BLaER1 (cell line): ENCODE measurements at regions not wholly inside any gene's neighbourhood (a gene's known extent, or its start where the extent isn't known, plus 50 kb on each side); places are given as distances from the start of the nearest gene placed in this dataset.
"Not testable (repeated sequence)": the region's sequence is repeated elsewhere in the genome, so short reads cannot be mapped to it uniquely, and the experiment has no call there.

ENCODE experiments used
- H3K27ac ChIP-seq: shearing (Covaris generic); formaldehyde crosslinking; 2 replicates; pipeline ENCODE4 v1.8.1; 2022
- H3K27me3 ChIP-seq: shearing (Covaris generic); formaldehyde crosslinking; 2 replicates; pipeline ENCODE4 v1.8.1; 2022
- H3K36me3 ChIP-seq: shearing (Covaris generic); formaldehyde crosslinking; 2 replicates; pipeline ENCODE4 v1.8.1; 2022
- H3K4me1 ChIP-seq: shearing (Covaris generic); formaldehyde crosslinking; 2 replicates; pipeline ENCODE4 v1.8.1; 2022
- H3K4me2 ChIP-seq: shearing (Covaris generic); formaldehyde crosslinking; 2 replicates; pipeline ENCODE4 v1.8.1; 2022
- H3K4me3 ChIP-seq: shearing (Covaris generic); formaldehyde crosslinking; 2 replicates; pipeline ENCODE4 v1.8.1; 2022
- H3K9ac ChIP-seq: shearing (Covaris generic); formaldehyde crosslinking; 2 replicates; pipeline ENCODE4 v1.8.1; 2022
- H3K9me3 ChIP-seq: shearing (Covaris generic); formaldehyde crosslinking; 2 replicates; pipeline ENCODE4 v1.8.1; 2022
- H4K20me1 ChIP-seq: shearing (Covaris generic); formaldehyde crosslinking; 2 replicates; pipeline ENCODE4 v1.8.1; 2022
- Cebpa-rat ChIP-seq: shearing (Covaris generic); IDR thresholded peaks from 2 replicates; pipeline ENCODE4 v1.8.1; 2022

GRCh38 chr14:45650754-45651153 is 397.8 kb upstream of the MIS18BP1 start:
- Histone ChIP-seq H4K20me1 (no peaks in the 10 kb centered on the region), H3K27ac (no peak overlapping the region), H3K4me2 (no peak overlapping the region), H3K4me1 (no peaks in the 10 kb centered on the region), H3K36me3 (no peaks in the 10 kb centered on the region), H3K9ac (no peak overlapping the region), H3K9me3 (no peaks in the 10 kb centered on the region), H3K27me3 (no peaks in the 10 kb centered on the region), H3K4me3 (no peak overlapping the region)
- no peak for TF ChIP-seq Cebpa-rat

GRCh38 chr14:45649051-45649450 is 396.0 kb upstream of the MIS18BP1 start:
- no peak for TF ChIP-seq Cebpa-rat
- H3K9me3 ChIP-seq: no peaks in the 10 kb centered on the region
- no peaks in the 10 kb centered on the region for H3K27me3 ChIP-seq
- H3K36me3 ChIP-seq: no peaks in the 10 kb centered on the region
- no peaks in the 10 kb centered on the region for H3K4me1 ChIP-seq
- no peak overlapping the region for H3K9ac ChIP-seq
- H3K4me2 ChIP-seq: no peak overlapping the region
- H3K4me3 ChIP-seq: no peak overlapping the region
- no peaks in the 10 kb centered on the region for H4K20me1 ChIP-seq
- no peak overlapping the region for H3K27ac ChIP-seq

DNA sequence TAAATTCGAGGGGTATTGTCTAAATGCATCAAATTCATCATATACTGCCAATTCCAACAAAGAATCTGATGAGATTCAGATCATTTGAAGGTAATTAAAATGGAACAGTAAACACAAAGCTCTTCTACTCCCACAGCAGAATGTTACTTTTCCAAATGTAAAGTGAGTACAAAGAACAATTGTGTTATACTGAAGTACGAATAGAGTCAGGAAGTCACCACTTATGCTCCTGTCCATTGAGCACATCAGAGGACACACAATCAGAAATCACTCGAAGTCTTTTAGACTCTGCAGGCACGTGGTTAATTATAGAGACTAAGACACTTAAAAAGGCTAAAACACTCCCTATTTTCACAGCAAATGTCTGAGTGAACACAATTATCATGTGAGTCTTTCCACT is 388.5 kb upstream of the MIS18BP1 start:
- H3K36me3 ChIP-seq: no peaks in the 10 kb centered on the region
- no peaks in the 10 kb centered on the region for H4K20me1 ChIP-seq
- H3K4me3 ChIP-seq: no peak overlapping the region
- no peaks in the 10 kb centered on the region for H3K27me3 ChIP-seq
- no peaks in the 10 kb centered on the region for H3K9me3 ChIP-seq
- no peaks in the 10 kb centered on the region for H3K4me1 ChIP-seq
- H3K4me2 ChIP-seq: no peak overlapping the region
- TF ChIP-seq Cebpa-rat: no peak
- H3K9ac ChIP-seq: no peak overlapping the region
- H3K27ac ChIP-seq: no peak overlapping the region

- H3K27me3 ChIP-seq, H3K36me3 ChIP-seq, H3K9me3 ChIP-seq, H3K4me2 ChIP-seq, H3K4me1 ChIP-seq, H4K20me1 ChIP-seq, H3K9ac ChIP-seq, H3K4me3 ChIP-seq, H3K27ac ChIP-seq: not testable (repeated sequence)
These were observed 381.8 kb upstream of the MIS18BP1 start for GRCh38 chr14:45634651-45635441.

DNA sequence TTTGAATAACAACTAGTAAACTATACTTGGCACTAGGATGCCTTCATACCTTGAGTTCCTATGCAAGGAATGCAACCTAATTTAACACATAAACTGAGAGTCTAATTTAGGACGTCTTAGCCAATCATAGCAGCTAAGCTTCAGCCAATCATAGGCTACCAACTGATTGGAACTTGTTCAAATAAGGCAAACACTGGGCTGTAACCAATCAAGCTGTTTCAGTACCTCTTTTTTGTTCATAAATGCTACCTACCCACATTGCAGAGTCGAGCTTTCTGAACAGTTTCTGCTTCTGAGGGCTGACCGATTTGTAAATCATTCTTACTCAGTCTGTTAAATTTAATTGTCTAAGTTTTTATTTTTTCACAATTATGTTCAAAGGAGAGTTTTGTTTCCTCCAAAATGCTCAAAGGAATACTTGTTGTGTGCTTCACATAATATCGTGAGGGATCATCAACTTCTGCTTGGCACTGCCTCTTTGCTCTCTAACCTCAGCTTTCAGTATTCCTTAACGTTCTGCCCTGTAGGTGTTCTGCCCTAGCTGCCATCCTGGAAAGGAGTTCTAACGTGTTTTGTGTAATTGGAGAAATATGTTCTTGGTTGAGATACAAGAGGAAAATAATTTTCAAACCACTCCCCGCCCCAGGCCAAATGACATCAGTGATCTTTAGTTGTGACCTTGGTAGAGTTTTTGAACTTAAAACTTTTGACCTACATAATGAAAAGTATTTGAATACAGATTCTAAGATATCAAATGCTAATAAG is 380.4 kb upstream of the MIS18BP1 start:
- TF ChIP-seq Cebpa-rat: no peak
- Histone ChIP-seq H3K4me2 (no peak overlapping the region), H3K27ac (no peak overlapping the region), H3K27me3 (no peaks in the 10 kb centered on the region), H3K9me3 (peaks cover 9% of the 10 kb centered on the region), H3K4me1 (no peaks in the 10 kb centered on the region), H3K36me3 (no peaks in the 10 kb centered on the region), H3K9ac (no peak overlapping the region), H3K4me3 (no peak overlapping the region), H4K20me1 (no peaks in the 10 kb centered on the region)

DNA sequence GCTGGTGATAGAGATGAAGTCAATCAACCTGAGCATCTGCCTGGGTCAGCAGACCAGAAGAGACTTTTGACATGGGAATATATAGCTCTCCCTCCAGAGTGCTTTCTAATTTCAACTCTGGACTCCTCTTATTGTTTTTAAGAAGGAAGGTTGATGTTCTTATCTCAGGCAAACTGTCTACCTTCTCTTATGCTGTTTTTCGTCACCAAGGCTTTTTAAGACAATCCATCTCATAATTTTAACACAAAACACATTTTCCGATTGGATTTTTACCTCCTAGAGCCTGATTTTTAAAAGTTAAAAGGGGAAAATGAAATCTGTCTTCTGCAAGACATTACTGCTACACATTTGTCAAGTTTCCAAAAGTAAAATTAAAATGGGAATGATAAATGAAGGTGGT is 368.7 kb upstream of the MIS18BP1 start:
- no peak overlapping the region for H3K4me2 ChIP-seq
- H4K20me1 ChIP-seq: no peaks in the 10 kb centered on the region
- no peak overlapping the region for H3K27ac ChIP-seq
- no peaks in the 10 kb centered on the region for H3K36me3 ChIP-seq
- no peak for TF ChIP-seq Cebpa-rat
- H3K27me3 ChIP-seq: no peaks in the 10 kb centered on the region
- H3K9ac ChIP-seq: no peak overlapping the region
- H3K4me1 ChIP-seq: no peaks in the 10 kb centered on the region
- H3K9me3 ChIP-seq: no peaks in the 10 kb centered on the region
- no peak overlapping the region for H3K4me3 ChIP-seq

DNA sequence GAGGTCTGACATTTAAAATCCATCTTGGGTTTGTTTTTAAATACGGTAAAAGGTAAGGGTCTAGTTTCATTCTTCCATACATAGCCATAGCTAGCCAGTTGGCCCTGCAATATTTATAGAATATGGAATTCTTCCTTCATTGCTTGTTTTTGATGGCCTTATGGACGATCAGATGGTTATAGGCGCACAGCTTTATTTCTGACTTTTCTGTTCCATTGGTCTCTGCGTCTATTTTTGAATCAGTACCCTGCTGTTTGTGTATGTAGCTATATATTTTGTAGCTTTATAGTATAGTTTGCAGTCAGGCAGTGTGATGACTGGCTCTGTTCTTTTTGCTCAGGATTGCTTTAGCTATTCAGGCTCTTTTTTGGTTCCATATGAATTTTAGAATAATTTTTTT is 366.8 kb upstream of the MIS18BP1 start:
- H3K9me3 ChIP-seq: no peaks in the 10 kb centered on the region
- H3K4me3 ChIP-seq: no peak overlapping the region
- no peaks in the 10 kb centered on the region for H3K27me3 ChIP-seq
- H3K36me3 ChIP-seq: no peaks in the 10 kb centered on the region
- no peak overlapping the region for H3K4me2 ChIP-seq
- no peaks in the 10 kb centered on the region for H4K20me1 ChIP-seq
- TF ChIP-seq Cebpa-rat: no peak
- H3K4me1 ChIP-seq: no peaks in the 10 kb centered on the region
- H3K27ac ChIP-seq: no peak overlapping the region
- H3K9ac ChIP-seq: no peak overlapping the region

DNA sequence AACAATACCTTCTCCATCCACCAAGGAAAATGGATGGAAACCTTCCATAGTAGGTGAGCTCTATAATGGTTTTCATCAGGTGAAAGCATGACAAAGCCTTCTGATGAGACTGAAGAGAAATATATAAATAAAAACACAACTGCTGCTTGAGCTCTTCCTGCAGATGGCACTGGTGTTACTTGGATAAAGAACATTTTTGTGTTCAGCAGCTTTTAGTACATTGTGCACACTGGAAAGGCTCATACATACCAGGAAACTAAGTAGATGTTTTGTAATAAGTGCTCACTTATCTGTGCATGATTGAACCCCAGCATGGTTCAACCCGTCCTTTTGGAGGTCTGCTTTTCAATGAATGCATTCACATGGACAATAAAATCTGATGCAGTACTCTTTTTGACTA is 357.3 kb upstream of the MIS18BP1 start:
- H4K20me1 ChIP-seq: no peaks in the 10 kb centered on the region

GRCh38 chr14:45587142-45587541 is 334.1 kb upstream of the MIS18BP1 start:
- no peak overlapping the region for H3K27ac ChIP-seq
- no peaks in the 10 kb centered on the region for H3K4me1 ChIP-seq
- no peak for TF ChIP-seq Cebpa-rat
- H3K4me2 ChIP-seq: no peak overlapping the region
- no peaks in the 10 kb centered on the region for H3K36me3 ChIP-seq
- no peak overlapping the region for H3K9ac ChIP-seq
- no peak overlapping the region for H3K4me3 ChIP-seq
- H3K27me3 ChIP-seq: 0 out of 2 replicates have a peak, but pooled peaks cover 3% of the 10 kb centered on the region
- H3K9me3 ChIP-seq: no peaks in the 10 kb centered on the region
- no peaks in the 10 kb centered on the region for H4K20me1 ChIP-seq

More for the DNA sequence above, 357.3 kb upstream of the MIS18BP1 start:
- no peaks in the 10 kb centered on the region for H3K9me3 ChIP-seq
- no peaks in the 10 kb centered on the region for H3K36me3 ChIP-seq
- H3K4me2 ChIP-seq: no peak overlapping the region
- TF ChIP-seq Cebpa-rat: no peak
- no peak overlapping the region for H3K9ac ChIP-seq
- H3K4me3 ChIP-seq: no peak overlapping the region
- no peaks in the 10 kb centered on the region for H3K4me1 ChIP-seq
- H3K27ac ChIP-seq: no peak overlapping the region
- H3K27me3 ChIP-seq: no peaks in the 10 kb centered on the region

DNA sequence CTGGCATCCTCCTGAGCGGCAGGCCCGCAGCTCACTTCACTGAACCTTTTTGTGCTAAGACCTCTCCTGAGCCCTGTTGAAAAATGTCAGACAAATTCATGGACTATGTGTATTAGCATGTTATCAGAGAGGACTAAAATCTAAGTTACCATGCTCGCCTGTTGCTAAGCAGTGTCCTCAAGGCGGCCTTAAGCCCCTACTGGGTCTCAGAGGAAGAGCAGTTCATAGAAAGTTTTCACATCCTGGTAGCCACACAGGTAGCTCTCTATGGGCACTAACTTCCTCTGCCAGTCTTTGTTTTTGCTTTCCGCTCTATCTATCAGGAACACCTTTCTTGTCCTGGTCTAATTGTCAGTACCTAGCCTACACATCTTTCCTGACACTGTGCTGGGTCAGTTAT is 306.6 kb upstream of the MIS18BP1 start:
- Histone ChIP-seq H3K27ac (no peak overlapping the region), H3K4me2 (no peak overlapping the region), H3K9ac (no peak overlapping the region), H3K4me3 (no peak overlapping the region), H3K36me3 (no peaks in the 10 kb centered on the region), H3K27me3 (no peaks in the 10 kb centered on the region), H3K9me3 (no peaks in the 10 kb centered on the region), H4K20me1 (no peaks in the 10 kb centered on the region), H3K4me1 (no peaks in the 10 kb centered on the region)
- TF ChIP-seq Cebpa-rat: no peak
